HG02884 (cell line): ENCODE measurements at regions not wholly inside any gene's neighbourhood (a gene's known extent, or its start where the extent isn't known, plus 50 kb on each side); places are given as distances from the start of the nearest gene placed in this dataset.

ENCODE experiments used
- ATAC-seq: cut with Tn5 transposase; IDR thresholded peaks from one replicate; pipeline ENCODE4 v1.9.1; 2021; ENCODE audit warnings: mild to moderate bottlenecking, moderate library complexity; ENCODE audit not compliant: unreplicated experiment

GRCh38 chr10:78184851-78185692 is 151.4 kb downstream of the RPS24 start:
- no peak for ATAC-seq

GRCh38 chr10:78185693-78186055 is 152.0 kb downstream of the RPS24 start:
- no peak for ATAC-seq

GRCh38 chr10:78186572-78186971 is 152.9 kb downstream of the RPS24 start:
- ATAC-seq: no peak

GRCh38 chr10:78187371-78187770 is 153.7 kb downstream of the RPS24 start:
- ATAC-seq: no peak

- ATAC-seq: no peak
Observed at GRCh38 chr10:78188446-78188845, 154.8 kb downstream of the RPS24 start.

- no peak for ATAC-seq
Observed at GRCh38 chr10:78190051-78190825, 156.6 kb downstream of the RPS24 start.

- no peak for ATAC-seq
Observed at GRCh38 chr10:78191301-78191700, 157.6 kb downstream of the RPS24 start.

GRCh38 chr10:78193189-78193588 is 159.5 kb downstream of the RPS24 start:
- ATAC-seq: no peak

- ATAC-seq: no peak
Observed at GRCh38 chr10:78194050-78194449, 160.4 kb downstream of the RPS24 start.

- ATAC-seq: no peak
Observed at GRCh38 chr10:78194539-78195402, 161.1 kb downstream of the RPS24 start.

- ATAC-seq: no peak
Observed at GRCh38 chr10:78196396-78196795, 162.7 kb downstream of the RPS24 start.

- no peak for ATAC-seq
Observed at GRCh38 chr10:78196964-78197363, 163.3 kb downstream of the RPS24 start.

- ATAC-seq: no peak
Observed at GRCh38 chr10:78197628-78198272, 164.1 kb downstream of the RPS24 start.

GRCh38 chr10:78199005-78199725 is 165.5 kb downstream of the RPS24 start:
- ATAC-seq: no peak

GRCh38 chr10:78199759-78200158 is 166.1 kb downstream of the RPS24 start:
- ATAC-seq: no peak

- no peak for ATAC-seq
Observed at GRCh38 chr10:78200686-78201085, 167.0 kb downstream of the RPS24 start.

GRCh38 chr10:78202386-78202785 is 168.7 kb downstream of the RPS24 start:
- no peak for ATAC-seq

- ATAC-seq: no peak
Observed at GRCh38 chr10:78203915-78204818, 170.5 kb downstream of the RPS24 start.

- no peak for ATAC-seq
Observed at GRCh38 chr10:78205457-78206016, 171.9 kb downstream of the RPS24 start.
